K562 (cell line): ENCODE measurements at regions not wholly inside any gene's neighbourhood (a gene's known extent, or its start where the extent isn't known, plus 50 kb on each side); places are given as distances from the start of the nearest gene placed in this dataset.

Source experiments
- CREB1 ChIP-seq, 2 experiments: sonication (generic) in 1 of 2; formaldehyde crosslinking in 1 of 2; IDR thresholded peaks; 2 replicates each; pipeline versions ENCODE4 v1.6.1 to v1.8.0; 2012 to 2022; ENCODE audit warnings: inconsistent platforms in 1 of 2, mild to moderate bottlenecking in 1 of 2, missing genetic modification reagents in 1 of 2, moderate library complexity in 1 of 2
- EZH2 ChIP-seq: IDR thresholded peaks from 2 replicates; pipeline ENCODE4 v1.6.1; 2012; ENCODE audit warnings: low read depth, mild to moderate bottlenecking, inconsistent platforms, low read length, borderline replicate concordance
- GABPA ChIP-seq: fragments of 200-800 bp; sonication (Bioruptor generic); conservative IDR thresholded peaks from 2 replicates; pipeline ENCODE4 v1.6.1; 2016; ENCODE audit warnings: low read depth, missing genetic modification characterization, missing compliant biosample characterization
- HNRNPL ChIP-seq: fragments of 200-400 bp; formaldehyde crosslinking; IDR thresholded peaks from 2 replicates; pipeline ENCODE4 v1.6.1; 2017; ENCODE audit warnings: low read depth, mild to moderate bottlenecking, low read length
- KDM1A ChIP-seq, 2 experiments: fragments of 450-650 bp; IDR thresholded peaks; 2 replicates each; pipeline ENCODE4 v1.6.1; 2016; ENCODE audit warnings: mild to moderate bottlenecking in 2 of 2
- POLR2A ChIP-seq: fragments of 450-650 bp; conservative IDR thresholded peaks from 2 replicates; pipeline ENCODE4 v1.6.1; 2016
- ZBTB7A ChIP-seq: IDR thresholded peaks from 2 replicates; pipeline ENCODE4 v1.6.1; 2011; ENCODE audit warnings: low read depth, mild to moderate bottlenecking, low read length, moderate library complexity, borderline replicate concordance; ENCODE audit not compliant: control insufficient read depth
- TF ChIP-seq, protein P1 (sequence below): fragments of 450-650 bp; conservative IDR thresholded peaks from 2 replicates; pipeline ENCODE4 v1.6.1; 2016; ENCODE audit warnings: missing genetic modification characterization, low read depth, mild to moderate bottlenecking, missing compliant biosample characterization, moderate library complexity
- TF ChIP-seq, protein P2 (sequence below): fragments of 450-650 bp; formaldehyde crosslinking; IDR thresholded peaks from 2 replicates; pipeline ENCODE4 v1.4.0; 2022; ENCODE audit warnings: mild to moderate bottlenecking, moderate library complexity

DNA sequence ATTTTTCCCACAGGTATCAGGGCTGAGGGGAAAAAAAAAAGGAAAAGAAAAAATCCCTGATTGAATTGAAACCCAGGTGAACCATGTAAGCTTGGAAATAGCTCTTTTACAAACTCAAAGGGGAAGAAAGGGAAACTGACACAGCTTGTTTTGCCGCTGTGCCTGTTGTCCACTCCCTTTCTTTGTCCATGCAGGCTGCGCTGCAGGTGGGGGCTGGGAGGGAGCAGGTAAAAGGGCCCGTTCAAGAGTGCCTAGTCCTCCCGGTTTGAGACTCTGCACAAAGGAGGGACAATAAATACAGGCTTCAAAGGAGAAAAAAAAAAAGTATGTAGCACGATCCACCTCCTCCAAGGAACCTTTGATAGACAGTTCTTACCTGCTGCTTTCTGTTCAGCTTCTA lies 194.8 kb downstream of the GRIN2B start:
- TF ChIP-seq HNRNPL: no peak
- no peak for TF ChIP-seq POLR2A
- TF ChIP-seq EZH2: no peak
- TF ChIP-seq KDM1A (IDR thresholded peaks at IDR 0.05): no peak
- TF ChIP-seq ZBTB7A: no peak
- no peak for TF ChIP-seq GABPA (tag)
- TF ChIP-seq, protein P1, sequence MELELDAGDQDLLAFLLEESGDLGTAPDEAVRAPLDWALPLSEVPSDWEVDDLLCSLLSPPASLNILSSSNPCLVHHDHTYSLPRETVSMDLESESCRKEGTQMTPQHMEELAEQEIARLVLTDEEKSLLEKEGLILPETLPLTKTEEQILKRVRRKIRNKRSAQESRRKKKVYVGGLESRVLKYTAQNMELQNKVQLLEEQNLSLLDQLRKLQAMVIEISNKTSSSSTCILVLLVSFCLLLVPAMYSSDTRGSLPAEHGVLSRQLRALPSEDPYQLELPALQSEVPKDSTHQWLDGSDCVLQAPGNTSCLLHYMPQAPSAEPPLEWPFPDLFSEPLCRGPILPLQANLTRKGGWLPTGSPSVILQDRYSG (tag): no peak
- TF ChIP-seq, protein P2, sequence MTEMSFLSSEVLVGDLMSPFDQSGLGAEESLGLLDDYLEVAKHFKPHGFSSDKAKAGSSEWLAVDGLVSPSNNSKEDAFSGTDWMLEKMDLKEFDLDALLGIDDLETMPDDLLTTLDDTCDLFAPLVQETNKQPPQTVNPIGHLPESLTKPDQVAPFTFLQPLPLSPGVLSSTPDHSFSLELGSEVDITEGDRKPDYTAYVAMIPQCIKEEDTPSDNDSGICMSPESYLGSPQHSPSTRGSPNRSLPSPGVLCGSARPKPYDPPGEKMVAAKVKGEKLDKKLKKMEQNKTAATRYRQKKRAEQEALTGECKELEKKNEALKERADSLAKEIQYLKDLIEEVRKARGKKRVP: no peak
- no peak for TF ChIP-seq CREB1 (IDR thresholded peaks at IDR 0.05)
- no peak for TF ChIP-seq CREB1 (CRISPR knock-in tag; IDR thresholded peaks at IDR 0.05)
